SU-DHL-6 (cell line): ENCODE measurements at regions not wholly inside any gene's neighbourhood (a gene's known extent, or its start where the extent isn't known, plus 50 kb on each side); places are given as distances from the start of the nearest gene placed in this dataset.
"Not testable (repeated sequence)": the region's sequence is repeated elsewhere in the genome, so short reads cannot be mapped to it uniquely, and the experiment has no call there.

Experiments
- H2AFZ ChIP-seq: fragments of 200-600 bp; sonication (generic); 2 replicates; pipeline ENCODE4 v1.6.1; 2014; ENCODE audit warnings: low read depth, mild to moderate bottlenecking, moderate library complexity, mixed read lengths, antibody characterized with exemption, low read length; ENCODE audit not compliant: severe bottlenecking
- H3F3A ChIP-seq: fragments of 200-600 bp; shearing (Covaris generic); 2 replicates; pipeline ENCODE4 v1.6.0; 2016; ENCODE audit warnings: antibody characterized with exemption, mild to moderate bottlenecking; ENCODE audit not compliant: insufficient read depth
- H3K27ac ChIP-seq: fragments of 200-600 bp; sonication (generic); 2 replicates; pipeline ENCODE4 v1.5.1; 2016; ENCODE audit warnings: low read depth, mild to moderate bottlenecking, low read length, moderate library complexity, mixed read lengths
- H3K27me3 ChIP-seq: fragments of 200-600 bp; sonication (generic), shearing (Covaris generic); 2 replicates; pipeline ENCODE4 v1.6.0; 2014; ENCODE audit warnings: mild to moderate bottlenecking, low read length
- H3K36me3 ChIP-seq: fragments of 200-600 bp; sonication (generic); 2 replicates; pipeline ENCODE4 v1.6.1; 2014; ENCODE audit warnings: mild to moderate bottlenecking, low read length, mixed read lengths
- H3K4me2 ChIP-seq: fragments of 300-600, 200-600 bp; shearing (Covaris generic), sonication (generic); 2 replicates; pipeline ENCODE4 v1.6.0; 2014; ENCODE audit warnings: low read length, low read depth, mild to moderate bottlenecking; ENCODE audit not compliant: poor library complexity, severe bottlenecking
- H3K4me3 ChIP-seq: fragments of 200-600 bp; sonication (generic); 2 replicates; pipeline ENCODE4 v1.5.1; 2014; ENCODE audit warnings: antibody characterized with exemption, low read length, mild to moderate bottlenecking, mixed read lengths; ENCODE audit not compliant: insufficient read depth, poor library complexity, severe bottlenecking
- H3K79me2 ChIP-seq: fragments of 200-600 bp; sonication (generic); 2 replicates; pipeline ENCODE4 v1.6.1; 2014; ENCODE audit warnings: mild to moderate bottlenecking, low read length, moderate library complexity; ENCODE audit not compliant: insufficient read depth
- H3K9ac ChIP-seq: fragments of 200-600 bp; sonication (generic); 2 replicates; pipeline ENCODE4 v1.7.0; 2014; ENCODE audit warnings: mild to moderate bottlenecking, low read length
- H3K9me2 ChIP-seq: fragments of 200-600 bp; sonication (generic); replicated peaks from 2 replicates; pipeline ENCODE4 v1.6.1; 2014; ENCODE audit warnings: low read length; ENCODE audit not compliant: insufficient read depth
- H3K9me3 ChIP-seq: fragments of 200-600 bp; sonication (generic); 2 replicates; pipeline ENCODE4 v1.6.1; 2014; ENCODE audit warnings: low read length, mixed read lengths; ENCODE audit not compliant: insufficient read depth
- H4K20me1 ChIP-seq: fragments of 200-600 bp; sonication (generic); 2 replicates; pipeline ENCODE4 v1.6.1; 2014; ENCODE audit warnings: low read depth, mild to moderate bottlenecking, antibody characterized with exemption, low read length, moderate library complexity, mixed read lengths
- EZH2phosphoT487 ChIP-seq: fragments of 200-600 bp; sonication (generic), shearing (Covaris generic); conservative IDR thresholded peaks from 2 replicates; pipeline ENCODE4 v1.6.1; 2018; ENCODE audit warnings: mild to moderate bottlenecking, antibody characterized with exemption, low read length, moderate library complexity, mixed read lengths
- TF ChIP-seq, protein P1 (sequence below): fragments of 200-600 bp; sonication (generic); IDR thresholded peaks from one replicate; pipeline ENCODE4 v1.5.1; 2017; ENCODE audit warnings: antibody characterized with exemption, mild to moderate bottlenecking, low read length, moderate library complexity; ENCODE audit not compliant: insufficient read depth, poor library complexity, severe bottlenecking

- Histone ChIP-seq H3K4me2 (no peak overlapping the region), H3K4me3 (no peak overlapping the region), H3K27ac (no peak overlapping the region), H2AFZ (no peak overlapping the region), H4K20me1 (no peaks in the 10 kb centered on the region), H3K36me3 (no peaks in the 10 kb centered on the region), H3K79me2 (no peaks in the 10 kb centered on the region), H3F3A (no peaks in the 10 kb centered on the region), H3K9me2 (no peaks in the 10 kb centered on the region), H3K9ac (no peak overlapping the region), H3K27me3 (0 out of 2 replicates have a peak, but pooled peaks cover 4% of the 10 kb centered on the region), H3K9me3 (no peaks in the 10 kb centered on the region)
- no peak for TF ChIP-seq EZH2phosphoT487
- TF ChIP-seq, protein P1, sequence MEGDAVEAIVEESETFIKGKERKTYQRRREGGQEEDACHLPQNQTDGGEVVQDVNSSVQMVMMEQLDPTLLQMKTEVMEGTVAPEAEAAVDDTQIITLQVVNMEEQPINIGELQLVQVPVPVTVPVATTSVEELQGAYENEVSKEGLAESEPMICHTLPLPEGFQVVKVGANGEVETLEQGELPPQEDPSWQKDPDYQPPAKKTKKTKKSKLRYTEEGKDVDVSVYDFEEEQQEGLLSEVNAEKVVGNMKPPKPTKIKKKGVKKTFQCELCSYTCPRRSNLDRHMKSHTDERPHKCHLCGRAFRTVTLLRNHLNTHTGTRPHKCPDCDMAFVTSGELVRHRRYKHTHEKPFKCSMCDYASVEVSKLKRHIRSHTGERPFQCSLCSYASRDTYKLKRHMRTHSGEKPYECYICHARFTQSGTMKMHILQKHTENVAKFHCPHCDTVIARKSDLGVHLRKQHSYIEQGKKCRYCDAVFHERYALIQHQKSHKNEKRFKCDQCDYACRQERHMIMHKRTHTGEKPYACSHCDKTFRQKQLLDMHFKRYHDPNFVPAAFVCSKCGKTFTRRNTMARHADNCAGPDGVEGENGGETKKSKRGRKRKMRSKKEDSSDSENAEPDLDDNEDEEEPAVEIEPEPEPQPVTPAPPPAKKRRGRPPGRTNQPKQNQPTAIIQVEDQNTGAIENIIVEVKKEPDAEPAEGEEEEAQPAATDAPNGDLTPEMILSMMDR = no peak
Measured at GRCh38 chr6:1162367-1163275, 149.3 kb upstream of the FOXQ1 start.

DNA sequence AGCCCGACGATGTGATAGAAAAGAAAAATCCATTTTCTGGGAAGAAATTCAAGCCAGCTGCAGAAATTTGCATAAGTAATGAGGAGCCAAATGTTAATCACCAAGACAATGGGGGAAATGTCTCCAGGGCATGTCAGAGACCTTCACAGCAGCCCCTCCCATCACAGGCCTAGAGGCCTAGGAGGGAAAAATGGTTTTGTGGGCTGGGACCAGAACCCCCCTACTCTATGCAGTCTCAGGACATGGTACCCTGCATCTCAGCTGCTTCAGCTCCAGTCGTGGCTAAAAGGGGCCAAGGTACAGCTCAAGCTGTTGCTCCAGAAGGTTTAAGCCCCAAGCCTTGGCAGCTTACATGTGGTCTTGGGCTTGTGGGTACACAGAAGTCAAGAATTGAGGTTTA is 155.5 kb upstream of the FOXQ1 start:
- H3K27me3 ChIP-seq, H3K9ac ChIP-seq, H3K9me3 ChIP-seq, H4K20me1 ChIP-seq, H3K4me2 ChIP-seq, H3K4me3 ChIP-seq, H3K27ac ChIP-seq, H2AFZ ChIP-seq, H3K9me2 ChIP-seq, H3K79me2 ChIP-seq, H3F3A ChIP-seq, H3K36me3 ChIP-seq: not testable (repeated sequence)

DNA sequence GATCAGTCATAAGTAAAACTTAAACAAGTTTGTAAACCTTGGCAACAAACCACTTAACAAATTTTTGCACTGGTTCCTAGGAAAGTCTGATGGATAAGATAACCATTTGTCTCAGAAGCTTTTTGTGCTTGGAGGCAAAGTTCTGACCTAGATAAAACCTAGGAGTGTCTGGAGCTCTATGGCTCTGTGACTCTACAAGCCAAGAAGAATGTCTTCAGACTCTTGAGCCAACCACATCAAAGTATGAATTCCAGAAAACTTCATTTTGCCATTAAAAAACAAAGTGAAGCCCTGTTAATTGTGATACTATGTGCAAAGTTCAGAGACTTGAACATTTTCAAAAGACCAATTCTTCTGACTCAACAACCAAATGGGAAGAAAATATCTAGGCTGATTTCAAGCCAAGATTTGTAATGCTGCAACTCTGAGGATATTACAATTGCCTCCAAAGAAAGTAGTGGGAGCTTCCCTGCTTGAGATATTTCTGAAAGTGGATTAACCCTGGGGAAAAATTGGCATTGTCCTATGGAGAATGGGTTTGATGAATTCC is 158.1 kb upstream of the FOXQ1 start:
- H3K27ac ChIP-seq = no peak overlapping the region
- H2AFZ ChIP-seq = no peak overlapping the region
- H3K4me3 ChIP-seq = no peak overlapping the region
- no peaks in the 10 kb centered on the region for H3K79me2 ChIP-seq
- H3K4me2 ChIP-seq = no peak overlapping the region
- no peaks in the 10 kb centered on the region for H3K36me3 ChIP-seq
- H3K9me3 ChIP-seq = no peaks in the 10 kb centered on the region
- H3K27me3 ChIP-seq = peaks cover 5% of the 10 kb centered on the region; the same call in 1 of the 2 replicates
- H3K9ac ChIP-seq = no peak overlapping the region
- no peaks in the 10 kb centered on the region for H3F3A ChIP-seq
- no peaks in the 10 kb centered on the region for H4K20me1 ChIP-seq
- TF ChIP-seq, protein P1 = no peak
- no peak for TF ChIP-seq EZH2phosphoT487
- H3K9me2 ChIP-seq = no peaks in the 10 kb centered on the region

DNA sequence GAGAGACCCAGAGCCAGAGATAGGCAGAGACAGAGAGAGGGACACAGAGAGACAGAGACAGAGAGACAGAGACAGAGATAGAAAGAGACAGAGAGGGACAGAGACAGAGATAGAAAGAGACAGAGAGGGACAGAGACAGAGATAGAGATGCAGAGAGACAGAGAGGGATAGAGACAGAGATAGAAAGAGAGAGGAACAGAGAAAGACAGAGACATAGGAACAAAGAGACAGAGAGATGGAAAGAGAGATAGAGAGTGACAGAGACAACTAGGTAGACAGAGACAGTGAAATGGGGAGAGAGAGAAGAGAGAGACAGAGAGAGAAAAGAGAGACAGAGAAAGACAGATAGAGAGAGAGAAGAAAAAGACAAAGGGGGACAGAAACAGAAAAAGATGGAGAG is 165.4 kb upstream of the FOXQ1 start:
- H3K27me3 ChIP-seq = no peaks in the 10 kb centered on the region
- H3K9ac ChIP-seq = no peak overlapping the region
- no peaks in the 10 kb centered on the region for H3K79me2 ChIP-seq
- H3K9me2 ChIP-seq = no peaks in the 10 kb centered on the region
- no peak overlapping the region for H2AFZ ChIP-seq
- no peaks in the 10 kb centered on the region for H3F3A ChIP-seq
- H3K4me2 ChIP-seq = no peak overlapping the region
- no peak for TF ChIP-seq EZH2phosphoT487
- TF ChIP-seq, protein P1 = no peak
- no peaks in the 10 kb centered on the region for H3K9me3 ChIP-seq
- no peaks in the 10 kb centered on the region for H4K20me1 ChIP-seq
- H3K4me3 ChIP-seq = no peak overlapping the region
- H3K36me3 ChIP-seq = no peaks in the 10 kb centered on the region
- H3K27ac ChIP-seq = no peak overlapping the region
